ENCODE measurements at regions not wholly inside any gene's neighbourhood (a gene's known extent, or its start where the extent isn't known, plus 50 kb on each side); places are given as distances from the start of the nearest gene placed in this dataset.

DNA sequence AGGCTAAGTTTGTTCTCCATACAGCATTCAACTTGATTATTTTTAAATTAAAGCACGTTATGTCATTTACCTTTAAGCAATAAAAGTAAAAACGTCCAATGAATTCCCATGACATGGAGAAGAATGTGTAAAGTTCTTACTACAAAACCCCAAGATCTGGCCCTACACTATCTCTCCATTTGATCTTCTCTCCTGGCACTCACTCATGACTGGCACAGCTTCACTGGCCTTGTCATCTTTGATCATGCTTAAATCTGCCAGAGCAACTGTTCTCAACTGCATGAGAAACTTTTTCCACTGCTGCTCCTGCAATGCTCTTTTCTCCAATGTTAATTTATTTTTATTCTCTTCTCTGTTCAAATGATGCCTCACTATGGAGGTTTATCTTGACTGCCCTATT, 1109.0 kb upstream of the IGFBP7 start:
- TF ChIP-seq POLR2AphosphoS5 (IDR thresholded peaks at IDR 0.05), result no peak
- TF ChIP-seq, protein P1, sequence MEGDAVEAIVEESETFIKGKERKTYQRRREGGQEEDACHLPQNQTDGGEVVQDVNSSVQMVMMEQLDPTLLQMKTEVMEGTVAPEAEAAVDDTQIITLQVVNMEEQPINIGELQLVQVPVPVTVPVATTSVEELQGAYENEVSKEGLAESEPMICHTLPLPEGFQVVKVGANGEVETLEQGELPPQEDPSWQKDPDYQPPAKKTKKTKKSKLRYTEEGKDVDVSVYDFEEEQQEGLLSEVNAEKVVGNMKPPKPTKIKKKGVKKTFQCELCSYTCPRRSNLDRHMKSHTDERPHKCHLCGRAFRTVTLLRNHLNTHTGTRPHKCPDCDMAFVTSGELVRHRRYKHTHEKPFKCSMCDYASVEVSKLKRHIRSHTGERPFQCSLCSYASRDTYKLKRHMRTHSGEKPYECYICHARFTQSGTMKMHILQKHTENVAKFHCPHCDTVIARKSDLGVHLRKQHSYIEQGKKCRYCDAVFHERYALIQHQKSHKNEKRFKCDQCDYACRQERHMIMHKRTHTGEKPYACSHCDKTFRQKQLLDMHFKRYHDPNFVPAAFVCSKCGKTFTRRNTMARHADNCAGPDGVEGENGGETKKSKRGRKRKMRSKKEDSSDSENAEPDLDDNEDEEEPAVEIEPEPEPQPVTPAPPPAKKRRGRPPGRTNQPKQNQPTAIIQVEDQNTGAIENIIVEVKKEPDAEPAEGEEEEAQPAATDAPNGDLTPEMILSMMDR (IDR thresholded peaks at IDR 0.05), result no peak
- TF ChIP-seq POLR2A (IDR thresholded peaks at IDR 0.05), result no peak
- no peak for TF ChIP-seq EP300 (IDR thresholded peaks at IDR 0.05; ENCODE audit: low read depth)

Data from transverse colon (tissue), 4 donors.